HG02973 (cell line): ENCODE measurements at regions not wholly inside any gene's neighbourhood (a gene's known extent, or its start where the extent isn't known, plus 50 kb on each side); places are given as distances from the start of the nearest gene placed in this dataset.

Source experiments
- ATAC-seq: cut with Tn5 transposase; IDR thresholded peaks from one replicate; pipeline ENCODE4 v1.9.1; 2021; ENCODE audit warnings: moderate library complexity; ENCODE audit not compliant: unreplicated experiment

DNA sequence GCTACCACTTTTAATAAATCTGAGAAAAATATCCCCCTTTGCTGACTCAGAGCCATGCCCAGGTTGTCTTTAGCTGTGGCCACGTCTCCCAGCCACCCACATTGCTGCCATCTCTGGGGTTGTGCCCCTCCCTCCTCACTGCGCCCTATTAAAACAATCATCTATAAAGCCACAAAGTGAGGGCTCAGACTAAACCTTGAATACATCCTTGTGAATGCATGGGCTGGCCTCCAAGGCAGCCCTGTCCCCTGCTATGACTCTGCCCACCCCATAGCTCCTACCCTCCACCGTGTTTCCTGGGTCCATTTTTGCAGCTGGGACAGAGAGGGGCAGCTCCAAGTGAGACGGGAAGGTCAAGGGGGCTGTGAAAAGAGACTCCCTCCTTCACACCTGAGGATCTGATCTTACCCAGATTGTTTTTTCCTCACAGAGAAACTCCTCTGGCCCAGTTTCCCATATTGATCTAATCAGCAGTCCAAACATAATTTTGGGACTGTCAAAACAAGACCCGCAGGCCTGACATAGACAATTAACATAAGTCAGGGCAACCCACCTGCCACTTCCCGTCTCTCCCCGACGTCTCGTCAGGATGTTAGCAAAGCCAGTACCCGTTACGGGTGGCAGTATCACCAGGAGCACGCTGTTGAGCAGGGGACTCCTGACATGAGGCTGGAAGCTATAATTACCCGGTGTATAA is 199.0 kb downstream of the KATNAL1 start:
- ATAC-seq = no peak

DNA sequence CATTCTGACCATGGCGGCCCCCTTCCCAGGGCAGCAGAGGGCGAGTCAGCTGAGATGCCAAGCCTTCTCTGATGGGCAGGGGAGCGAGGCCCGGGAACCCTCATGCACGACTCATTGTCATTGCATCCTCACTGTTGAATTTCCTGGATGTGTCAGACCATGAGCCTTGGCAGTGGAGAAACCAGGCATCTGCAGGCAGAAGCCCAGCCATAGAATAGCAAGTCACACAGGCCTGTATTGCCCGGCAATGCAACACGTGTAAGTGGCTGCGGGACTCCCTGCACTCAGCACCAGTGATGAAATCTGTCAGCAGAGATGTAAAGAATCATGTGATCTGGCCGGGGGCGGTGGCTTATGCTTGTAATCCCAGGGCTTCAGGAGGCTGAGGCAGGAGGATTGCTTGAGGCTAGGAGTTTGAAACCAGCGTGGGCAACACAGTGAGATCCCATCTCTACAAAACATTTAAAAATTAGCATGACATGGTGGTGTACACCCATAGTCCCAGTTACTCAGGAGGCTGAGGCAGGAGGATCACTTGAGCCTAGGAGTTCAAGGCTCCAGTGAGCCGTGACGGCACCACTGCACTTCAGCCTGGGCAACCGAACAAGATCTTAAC is 199.7 kb downstream of the KATNAL1 start:
- no peak for ATAC-seq

DNA sequence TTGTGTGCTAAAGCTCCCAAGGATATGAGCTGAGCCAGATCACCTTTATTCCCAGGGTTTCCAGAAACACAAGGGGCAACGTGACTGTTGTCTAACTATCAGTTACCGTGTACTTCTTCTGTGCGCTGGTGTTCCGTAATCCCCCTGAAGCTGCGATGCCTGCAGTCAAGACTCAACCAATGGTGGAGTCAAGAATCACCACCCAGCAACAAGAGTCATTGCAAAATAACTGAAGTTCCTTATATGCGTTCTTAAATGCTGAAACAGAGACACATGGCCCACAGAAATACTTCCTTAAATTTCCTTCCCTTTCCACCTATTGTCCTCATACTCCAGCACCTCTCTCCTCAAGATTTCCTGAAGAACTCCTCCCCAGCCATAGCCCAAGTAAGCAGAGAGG is 200.2 kb downstream of the KATNAL1 start:
- ATAC-seq = no peak

DNA sequence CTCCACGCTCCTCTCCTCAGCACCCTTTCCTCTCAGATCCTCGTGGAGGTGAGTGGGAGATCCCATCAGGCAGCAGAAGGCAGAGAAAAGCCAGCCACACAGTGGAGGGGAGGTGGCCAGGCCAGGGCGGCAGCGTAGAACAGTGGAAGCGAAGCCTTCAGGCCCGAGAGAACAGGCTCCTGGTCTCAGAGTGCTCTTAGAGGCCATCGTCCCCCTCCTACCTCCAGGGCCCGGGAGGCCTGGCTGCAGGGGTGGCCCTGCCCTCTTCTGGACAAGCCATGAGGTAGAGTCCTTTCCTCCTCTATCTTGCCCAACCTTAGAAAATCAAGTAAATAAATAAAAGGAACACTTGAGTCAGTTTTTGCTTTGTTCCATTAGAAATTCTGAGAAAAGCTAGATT is 202.0 kb downstream of the KATNAL1 start:
- no peak for ATAC-seq

DNA sequence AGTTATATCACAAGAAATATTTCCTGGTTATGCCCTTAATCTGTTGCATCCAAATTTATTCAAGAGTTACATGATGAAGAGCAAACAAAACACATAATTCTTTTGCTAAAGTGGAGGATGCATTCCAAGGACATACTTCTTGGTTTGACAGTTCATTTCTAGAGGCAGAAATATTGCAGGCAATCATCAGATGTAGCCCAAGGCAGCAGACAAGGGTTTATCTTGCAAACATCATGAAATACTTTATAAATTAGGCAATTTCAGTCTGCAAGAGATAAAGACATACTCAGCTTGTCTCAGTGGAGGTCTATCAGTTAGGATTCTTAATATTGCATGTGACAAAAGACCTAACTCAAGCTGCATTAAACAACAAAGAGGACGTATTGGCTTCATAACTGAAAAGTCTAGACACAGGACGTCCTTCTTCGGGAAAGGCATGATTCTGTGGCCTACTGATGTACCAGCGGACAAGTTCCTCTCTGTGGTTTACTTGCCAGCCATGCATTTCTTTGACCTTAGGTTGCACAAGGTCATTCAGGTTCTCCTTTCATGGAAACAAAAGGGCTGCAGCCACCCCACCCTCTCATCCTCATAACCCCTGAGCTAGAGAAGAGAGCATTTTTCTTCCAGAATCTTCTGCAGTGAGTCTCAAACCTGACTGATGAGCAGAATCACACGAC is 204.1 kb downstream of the KATNAL1 start:
- ATAC-seq = no peak

DNA sequence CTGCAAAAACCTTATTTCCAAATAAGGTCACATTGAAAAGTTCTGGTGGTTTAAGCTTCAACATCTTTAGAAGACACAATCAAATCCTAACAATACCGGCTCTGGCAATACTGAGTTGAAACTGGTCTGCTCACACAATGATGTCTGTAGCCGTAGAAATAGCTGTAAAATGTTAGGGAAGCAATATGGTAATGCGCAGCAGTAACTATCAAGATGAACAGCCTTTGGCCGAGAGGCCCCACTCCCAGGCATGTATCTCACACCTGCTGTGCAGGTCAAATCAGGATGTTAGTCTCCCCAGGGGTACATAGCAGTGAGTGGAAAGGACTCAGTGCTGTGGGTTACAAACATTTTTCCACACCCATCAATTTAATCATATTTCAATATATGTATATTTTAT is 207.1 kb downstream of the KATNAL1 start:
- no peak for ATAC-seq

DNA sequence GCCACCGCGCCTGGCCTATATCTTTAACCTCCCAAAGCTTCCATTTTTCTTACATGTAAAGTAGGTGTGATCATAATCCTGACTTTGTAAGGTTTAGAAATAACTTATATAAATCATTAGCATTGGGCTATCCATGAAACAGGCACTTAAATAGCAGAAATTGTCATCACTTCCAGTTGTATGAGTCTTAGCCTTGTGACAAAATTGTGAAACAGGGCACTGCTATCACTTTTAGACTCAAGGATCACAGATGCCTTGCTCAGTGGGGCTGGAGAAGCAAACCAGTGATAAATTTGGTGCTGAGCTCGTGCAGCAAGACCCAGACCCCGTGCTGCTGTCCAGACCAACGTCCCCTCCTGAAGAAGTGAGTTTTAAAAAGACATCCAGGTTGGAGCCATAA is 209.7 kb downstream of the KATNAL1 start:
- no peak for ATAC-seq

DNA sequence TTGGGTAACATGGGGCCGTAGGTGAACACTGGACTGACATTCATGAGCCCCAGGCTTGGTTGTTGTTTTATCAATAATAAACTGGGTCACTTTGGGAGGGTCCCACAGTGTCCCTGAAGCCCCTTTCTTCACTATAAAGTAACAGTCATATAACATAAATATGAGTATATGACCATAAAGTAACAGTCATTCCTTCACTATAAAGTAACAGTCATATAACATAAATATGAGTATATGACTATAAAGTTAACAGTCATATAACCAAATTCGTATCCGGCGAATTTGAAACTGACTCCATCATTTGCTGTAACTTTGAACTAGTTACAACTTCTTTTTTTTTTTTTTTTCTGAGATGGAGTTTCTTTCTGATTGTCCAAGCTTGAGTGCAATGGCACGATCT is 210.3 kb downstream of the KATNAL1 start:
- no peak for ATAC-seq

DNA sequence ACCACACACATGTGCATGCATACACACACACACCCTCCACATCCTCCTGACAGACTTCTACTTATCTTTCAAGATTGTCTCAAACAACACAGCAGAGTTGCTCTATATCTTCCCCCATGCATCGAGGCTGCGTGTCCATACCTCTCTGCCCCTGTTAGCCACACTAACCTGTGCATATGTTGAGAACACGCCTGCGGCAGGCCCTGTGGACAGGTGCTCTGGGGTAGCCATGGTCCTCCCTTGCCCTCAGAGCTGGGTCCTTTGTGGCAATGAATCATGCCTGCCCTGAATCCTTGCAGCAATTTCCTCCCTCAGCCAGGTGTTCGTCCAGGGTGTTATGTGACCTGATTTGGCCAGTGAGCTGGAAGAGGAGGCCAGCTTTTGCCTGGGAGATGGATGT is 213.3 kb downstream of the KATNAL1 start:
- ATAC-seq = no peak

DNA sequence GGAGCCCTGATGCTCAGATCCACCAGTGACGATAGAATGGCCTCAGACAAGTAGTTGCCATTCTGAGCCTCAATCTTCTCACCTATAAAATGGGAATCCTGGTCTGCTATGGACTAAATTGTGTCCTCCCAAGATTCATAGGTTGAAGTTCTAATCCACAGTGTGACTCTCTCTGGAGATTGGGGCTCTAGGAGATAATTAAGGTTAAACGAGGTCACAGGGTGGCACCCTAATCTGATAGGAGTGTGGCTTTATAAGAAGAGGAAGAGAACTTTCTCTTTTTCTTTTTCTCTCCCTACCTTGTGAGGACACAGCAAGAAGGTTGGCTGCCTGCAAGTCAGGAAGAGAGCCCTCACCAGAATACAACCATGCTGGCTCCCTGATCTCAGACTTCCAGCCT is 214.1 kb downstream of the KATNAL1 start:
- no peak for ATAC-seq

DNA sequence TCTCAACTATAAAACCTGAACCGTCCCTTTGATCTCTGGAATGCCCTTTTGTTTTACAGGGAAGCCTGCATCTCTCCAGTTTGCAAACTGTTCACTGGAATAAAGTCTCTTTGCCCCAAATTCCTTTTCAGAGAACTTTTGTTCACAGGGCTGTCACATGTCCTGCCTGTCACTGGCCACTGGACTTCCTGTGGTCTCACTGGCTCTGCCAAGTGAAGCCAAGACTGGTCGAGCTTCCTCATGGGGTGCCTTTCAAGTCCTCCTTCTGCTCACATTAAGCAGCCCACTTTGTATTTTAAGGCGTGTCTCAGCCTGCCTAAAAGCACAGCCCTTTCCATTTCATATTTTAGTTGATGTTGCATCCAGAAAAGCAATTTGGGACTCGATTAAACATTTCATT is 215.7 kb downstream of the KATNAL1 start:
- no peak for ATAC-seq

DNA sequence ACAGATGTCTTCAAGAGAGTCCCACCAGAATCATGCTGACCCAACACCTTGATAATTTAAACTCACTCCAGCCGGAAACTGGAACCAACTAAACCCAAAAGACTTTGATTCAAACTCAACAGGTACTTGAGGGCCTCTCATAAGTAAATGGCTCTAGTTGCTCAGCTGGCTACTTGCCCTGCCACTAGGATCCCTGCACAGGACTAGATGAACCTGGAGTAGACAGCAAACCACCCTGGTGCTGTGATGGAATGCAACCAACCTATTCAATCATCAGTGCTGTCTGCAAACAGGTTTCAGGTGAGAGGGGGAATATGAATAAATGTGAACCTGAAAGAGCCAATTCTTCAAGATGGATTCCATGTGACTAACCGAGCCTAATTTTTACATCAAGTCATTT is 216.3 kb downstream of the KATNAL1 start:
- ATAC-seq = no peak

DNA sequence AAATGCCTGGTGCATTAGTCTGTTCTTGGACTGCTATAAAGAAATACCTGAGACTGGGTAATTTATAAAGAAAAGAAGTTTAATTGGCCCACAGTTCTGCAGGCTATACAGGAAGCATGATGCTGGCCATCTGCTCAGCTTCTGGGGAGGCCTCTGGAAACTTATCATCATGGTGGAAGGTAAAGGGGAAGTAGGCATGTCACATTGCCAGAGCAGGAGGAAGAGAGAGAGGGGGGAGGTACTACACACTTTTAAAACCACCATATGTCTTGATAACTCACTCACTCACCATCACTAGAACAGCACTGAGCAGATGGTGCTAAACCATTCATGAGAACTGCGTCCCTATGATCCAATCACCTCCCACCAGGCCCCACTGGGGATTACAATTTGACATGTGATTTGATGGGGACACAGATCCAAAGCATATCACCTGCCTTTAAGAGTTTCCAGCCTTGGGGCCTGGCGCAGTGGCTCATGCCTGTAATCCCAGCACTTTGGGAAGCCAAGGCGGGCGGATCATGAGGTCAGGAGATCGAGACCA is 219.0 kb downstream of the KATNAL1 start:
- ATAC-seq = no peak

DNA sequence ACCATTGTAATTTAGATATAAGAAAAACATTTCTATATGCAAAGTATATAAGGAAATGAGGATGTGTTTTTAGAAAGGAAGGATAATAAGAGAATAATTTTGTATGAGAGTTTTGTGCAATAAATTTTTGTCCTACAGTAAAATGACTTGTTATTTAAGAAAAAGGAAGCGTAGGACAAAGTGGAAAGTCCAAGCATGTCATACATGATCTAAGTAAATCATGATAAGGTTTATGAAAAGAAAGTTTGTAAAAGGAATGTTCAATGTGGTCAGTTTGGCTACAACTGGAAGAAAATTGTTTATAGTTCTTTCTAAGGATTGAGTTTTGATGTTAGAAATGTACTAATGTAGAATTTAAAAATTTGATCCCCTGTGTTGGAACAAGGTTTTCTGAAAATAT is 222.3 kb downstream of the KATNAL1 start:
- ATAC-seq = no peak

DNA sequence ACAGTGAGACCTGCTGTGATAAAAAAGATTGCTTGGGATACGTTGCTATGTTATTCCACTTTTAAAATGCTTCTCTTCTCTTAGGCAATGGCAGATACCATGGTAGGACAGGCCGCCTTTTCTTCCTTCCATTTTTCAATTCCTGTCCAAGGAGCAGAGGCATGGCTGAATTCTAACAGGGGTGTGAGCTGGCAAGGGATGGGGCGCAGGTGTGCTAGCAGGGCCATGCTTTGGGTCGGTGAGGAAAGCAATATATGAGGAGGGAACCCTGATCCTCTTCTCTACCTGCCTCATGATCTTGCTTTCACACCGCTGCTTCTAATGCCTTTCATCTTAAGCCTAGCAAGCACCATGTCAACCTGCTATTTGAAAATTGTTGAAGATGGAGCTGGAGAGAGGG is 225.0 kb downstream of the KATNAL1 start:
- ATAC-seq = no peak

DNA sequence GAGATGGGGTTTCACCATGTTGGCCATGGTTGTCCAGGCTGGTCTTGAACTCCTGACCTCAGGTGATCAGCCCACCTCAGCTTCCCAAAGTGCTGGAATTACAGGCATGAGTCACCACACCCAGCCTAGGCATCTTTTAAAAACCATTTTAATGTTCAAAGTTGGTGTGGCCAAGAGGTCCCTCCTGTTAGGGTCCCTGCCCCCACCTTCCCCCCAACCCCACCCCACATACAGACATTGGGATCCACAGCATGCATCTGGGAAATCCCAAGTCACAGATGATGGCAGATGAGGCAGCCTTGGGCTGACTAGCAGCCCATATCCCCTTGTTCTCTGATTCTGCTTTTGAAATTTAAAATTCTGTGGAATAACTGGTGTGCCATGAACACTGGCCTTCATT is 226.0 kb downstream of the KATNAL1 start:
- ATAC-seq = no peak

DNA sequence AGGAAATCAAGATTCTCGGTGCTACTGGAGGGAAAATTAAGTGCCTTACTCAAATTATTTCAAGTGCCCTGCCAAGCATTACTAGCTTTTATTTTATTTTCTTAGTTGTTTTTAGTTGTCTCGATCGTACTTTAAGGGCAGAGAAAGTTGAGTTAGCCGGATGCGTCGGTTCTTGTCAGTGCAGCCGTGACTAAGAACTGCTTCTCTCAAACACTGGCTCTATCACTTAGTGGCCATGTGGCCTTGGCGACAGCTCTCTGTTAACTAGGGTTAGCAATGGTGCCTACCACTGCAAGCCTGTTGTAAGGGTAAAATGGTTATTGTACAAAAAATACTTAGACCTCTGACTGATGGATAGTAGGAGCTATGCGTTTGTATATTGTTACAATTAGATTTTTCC is 227.8 kb downstream of the KATNAL1 start:
- ATAC-seq = no peak

DNA sequence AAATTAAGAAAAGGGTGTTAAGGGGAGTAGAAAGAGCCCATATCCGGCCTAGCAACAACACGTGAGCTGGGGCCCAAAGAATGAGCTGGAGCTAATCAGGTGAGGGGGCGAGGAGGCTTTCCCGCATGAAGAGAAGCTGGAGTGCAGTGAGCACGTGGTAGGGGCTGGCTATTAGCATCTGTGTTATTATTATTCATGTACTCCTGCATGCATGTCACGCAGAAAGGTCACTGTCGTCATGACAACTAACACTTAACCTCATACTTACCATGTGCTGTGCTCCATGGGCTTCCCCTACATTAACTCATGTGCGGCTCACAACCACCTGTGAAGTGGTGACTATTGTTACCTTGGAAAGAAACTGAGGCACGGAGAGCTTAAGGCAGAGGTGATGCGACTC is 227.6 kb upstream of the UBL3 start:
- no peak for ATAC-seq

DNA sequence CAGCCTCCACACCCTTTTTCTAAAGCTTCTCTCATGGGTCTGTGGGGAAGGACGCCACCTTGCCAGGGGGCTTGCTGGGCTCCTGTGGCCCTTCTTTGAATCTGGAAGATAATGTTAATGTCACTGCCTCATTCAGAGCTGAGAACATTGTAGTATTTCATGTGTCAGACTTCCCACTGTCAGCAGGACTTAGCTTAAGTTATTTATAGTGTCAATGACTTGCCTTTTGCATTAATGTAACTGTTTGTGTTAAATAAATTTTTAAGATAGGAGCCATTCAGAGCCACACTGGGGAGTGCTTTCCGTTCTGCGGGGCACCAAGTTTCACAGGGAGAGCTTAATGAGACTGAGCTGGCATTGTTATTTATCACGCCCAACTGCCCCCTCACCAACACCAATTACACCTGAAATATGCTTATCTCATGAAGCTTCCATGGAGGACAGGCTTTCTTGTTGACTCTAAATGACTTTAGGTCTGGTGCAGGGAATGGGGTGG is 226.9 kb upstream of the UBL3 start:
- ATAC-seq = no peak

DNA sequence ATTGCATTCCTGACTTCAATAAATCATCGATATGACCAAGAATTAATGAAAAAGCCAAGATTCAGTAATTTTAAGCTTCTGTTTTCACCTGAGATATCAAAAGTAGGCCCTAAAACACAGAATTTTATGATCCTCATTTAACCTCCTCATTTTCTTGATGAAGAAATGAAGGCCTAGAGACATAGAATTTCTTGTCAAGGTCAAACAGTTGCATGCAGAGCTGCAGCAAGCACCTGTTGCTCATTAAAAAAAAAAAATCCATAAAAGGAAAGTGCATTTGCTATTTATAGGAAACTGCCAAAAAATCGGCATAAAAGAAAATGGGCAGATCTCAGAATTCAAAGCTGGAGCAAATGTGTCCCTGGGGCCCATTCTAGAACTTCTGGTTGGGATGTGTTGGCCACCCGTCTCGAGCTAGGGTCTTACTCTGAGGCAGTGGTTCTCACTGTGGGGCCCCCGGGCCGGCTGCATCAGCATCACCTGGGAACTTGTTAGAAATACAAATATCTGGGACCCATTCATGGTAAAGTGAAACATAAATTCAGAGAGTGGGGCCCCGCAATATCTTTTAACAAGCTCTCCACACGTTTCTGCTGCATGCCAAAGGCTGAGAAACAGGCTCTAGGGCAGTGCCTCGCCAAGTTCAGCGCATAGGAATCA is 224.7 kb upstream of the UBL3 start:
- no peak for ATAC-seq

DNA sequence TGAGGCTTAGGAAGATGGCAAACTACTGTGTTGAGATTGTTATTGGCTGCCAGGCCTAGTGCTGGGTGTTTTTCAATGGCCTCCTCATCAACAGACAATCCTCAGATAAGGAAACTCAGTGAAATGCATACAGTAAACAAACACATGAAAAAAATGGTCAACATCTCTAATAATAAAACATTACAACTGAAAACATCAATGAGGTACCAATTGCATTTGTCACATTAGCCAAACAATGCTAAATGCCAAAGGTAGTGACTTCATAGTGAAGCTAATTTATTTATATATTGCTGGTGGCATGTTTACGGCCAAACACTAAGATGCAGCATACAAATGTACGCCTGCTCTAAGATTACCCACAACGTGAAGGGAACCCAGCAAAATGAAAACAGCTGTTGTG is 224.0 kb upstream of the UBL3 start:
- no peak for ATAC-seq

DNA sequence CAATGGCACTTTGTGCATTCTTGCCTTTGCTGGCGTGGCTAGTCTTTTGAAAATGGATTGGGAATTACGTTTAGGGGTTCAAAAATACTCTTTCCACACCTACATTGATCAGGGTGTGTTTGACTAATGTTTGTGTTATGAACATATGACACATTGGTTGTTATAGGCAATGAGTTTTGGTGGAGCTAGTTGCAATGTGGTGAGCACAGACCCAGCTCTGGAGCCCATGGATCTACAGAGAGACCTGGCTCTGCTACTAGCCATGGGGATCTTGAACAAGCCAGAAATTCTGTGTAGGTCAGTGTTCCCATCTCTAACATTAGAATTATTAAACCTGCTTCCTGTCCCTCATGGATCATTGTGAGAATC is 222.4 kb upstream of the UBL3 start:
- no peak for ATAC-seq
